H9 (cell line): ENCODE measurements at regions not wholly inside any gene's neighbourhood (a gene's known extent, or its start where the extent isn't known, plus 50 kb on each side); places are given as distances from the start of the nearest gene placed in this dataset.

Experiments
- DNase-seq: peaks from one replicate; pipeline ENCODE4 v3.0.0-alpha.2; 2017
- H2AFZ ChIP-seq: one replicate; pipeline ENCODE4 v1.6.1; 2013; ENCODE audit warnings: mild to moderate bottlenecking, low read length, control low read depth, moderate library complexity
- H2AK5ac ChIP-seq: 2 replicates; pipeline ENCODE4 v1.6.1; 2013; ENCODE audit warnings: low read length, control low read depth, mixed read lengths; ENCODE audit not compliant: insufficient read length
- H2BK120ac ChIP-seq: one replicate; pipeline ENCODE4 v1.6.1; 2013; ENCODE audit warnings: low read depth, mild to moderate bottlenecking, low read length, control low read depth, inconsistent platforms; ENCODE audit not compliant: poor library complexity, severe bottlenecking
- H2BK12ac ChIP-seq: 2 replicates; pipeline ENCODE4 v1.6.1; 2013; ENCODE audit warnings: low read length, control low read depth, mixed read lengths, low read depth; ENCODE audit not compliant: insufficient read length
- H2BK15ac ChIP-seq: 2 replicates; pipeline ENCODE4 v1.6.1; 2013; ENCODE audit warnings: low read depth, low read length, control low read depth
- H2BK20ac ChIP-seq: one replicate; pipeline ENCODE4 v1.6.1; 2013; ENCODE audit warnings: low read depth, mild to moderate bottlenecking, low read length, control low read depth, inconsistent platforms; ENCODE audit not compliant: poor library complexity, severe bottlenecking
- H2BK5ac ChIP-seq: 2 replicates; pipeline ENCODE4 v1.6.1; 2013; ENCODE audit warnings: low read length, control low read depth, mixed read lengths; ENCODE audit not compliant: insufficient read length
- H3K14ac ChIP-seq: 2 replicates; pipeline ENCODE4 v1.6.1; 2013; ENCODE audit warnings: low read length, control low read depth; ENCODE audit not compliant: insufficient read depth
- H3K18ac ChIP-seq: 2 replicates; pipeline ENCODE4 v1.6.1; 2013; ENCODE audit warnings: low read depth, mild to moderate bottlenecking, mixed read lengths, low read length, control low read depth; ENCODE audit not compliant: insufficient read length
- H3K23ac ChIP-seq: 2 replicates; pipeline ENCODE4 v1.6.1; 2013; ENCODE audit warnings: low read length, control low read depth, mixed read lengths, low read depth; ENCODE audit not compliant: insufficient read length
- H3K23me2 ChIP-seq: 2 replicates; pipeline ENCODE4 v1.6.1; 2013; ENCODE audit warnings: low read depth, mild to moderate bottlenecking, mixed read lengths, low read length, control low read depth; ENCODE audit not compliant: insufficient read length, poor library complexity, severe bottlenecking
- H3K27ac ChIP-seq: 2 replicates; pipeline ENCODE4 v1.5.1; 2013; ENCODE audit warnings: low read length, control low read depth, mixed read lengths, low read depth; ENCODE audit not compliant: insufficient read length
- H3K27me3 ChIP-seq: 2 replicates; pipeline ENCODE4 v1.6.1; 2013; ENCODE audit warnings: low read length, control low read depth, inconsistent platforms; ENCODE audit not compliant: insufficient read depth
- H3K4ac ChIP-seq: 2 replicates; pipeline ENCODE4 v1.6.1; 2013; ENCODE audit warnings: low read depth, mild to moderate bottlenecking, control low read depth, inconsistent platforms, low read length, moderate library complexity
- H3K4me1 ChIP-seq: 2 replicates; pipeline ENCODE4 v1.6.1; 2013; ENCODE audit warnings: low read length, control low read depth, inconsistent platforms; ENCODE audit not compliant: insufficient read depth
- H3K4me2 ChIP-seq: 2 replicates; pipeline ENCODE4 v1.6.1; 2013; ENCODE audit warnings: low read length, control low read depth, mixed read lengths; ENCODE audit not compliant: insufficient read length, insufficient read depth
- H3K56ac ChIP-seq: 2 replicates; pipeline ENCODE4 v1.6.1; 2013; ENCODE audit warnings: low read depth, mild to moderate bottlenecking, mixed read lengths, low read length, control low read depth; ENCODE audit not compliant: insufficient read length
- H3K79me1 ChIP-seq: 2 replicates; pipeline ENCODE4 v1.6.1; 2013; ENCODE audit warnings: low read depth, mild to moderate bottlenecking, moderate library complexity, low read length, control low read depth, inconsistent platforms; ENCODE audit not compliant: insufficient read depth, poor library complexity, severe bottlenecking
- H3K79me2 ChIP-seq: 2 replicates; pipeline ENCODE4 v1.6.1; 2013; ENCODE audit warnings: low read length, control low read depth, inconsistent platforms; ENCODE audit not compliant: insufficient read depth
- H3K9ac ChIP-seq: 2 replicates; pipeline ENCODE4 v1.6.1; 2013; ENCODE audit warnings: low read length, control low read depth, mixed read lengths; ENCODE audit not compliant: insufficient read length; ENCODE audit errors: extremely low read depth
- H3K9me3 ChIP-seq: one replicate; pipeline ENCODE4 v1.6.1; 2013; ENCODE audit warnings: low read depth, low read length, inconsistent platforms; ENCODE audit not compliant: control insufficient read depth
- H3T11ph ChIP-seq: one replicate; pipeline ENCODE4 v1.6.1; 2013; ENCODE audit warnings: mild to moderate bottlenecking, low read length, control low read depth, inconsistent platforms
- H4K20me1 ChIP-seq: one replicate; pipeline ENCODE4 v1.6.1; 2013; ENCODE audit not compliant: control insufficient read depth, insufficient read length, insufficient read depth
- H4K5ac ChIP-seq: 2 replicates; pipeline ENCODE4 v1.6.1; 2013; ENCODE audit warnings: low read depth, mild to moderate bottlenecking, mixed read lengths, low read length, control low read depth; ENCODE audit not compliant: insufficient read length
- H4K8ac ChIP-seq: replicated peaks from 2 replicates; pipeline ENCODE4 v1.6.1; 2013; ENCODE audit warnings: low read length, control low read depth, mixed read lengths, low read depth; ENCODE audit not compliant: insufficient read length
- H4K91ac ChIP-seq: 2 replicates; pipeline ENCODE4 v1.6.1; 2013; ENCODE audit warnings: low read depth, mild to moderate bottlenecking, moderate library complexity, mixed read lengths, low read length, control low read depth; ENCODE audit not compliant: insufficient read length
- H3K27ac Mint-ChIP-seq, 3 experiments: 2 replicates in 2 of 3; 3 replicates in 1 of 3; pipeline ENCODE4 v1.8.0; 2020 to 2021; ENCODE audit warnings: mixed read lengths in 3 of 3, mild to moderate bottlenecking in 1 of 3, moderate library complexity in 1 of 3
- H3K27me3 Mint-ChIP-seq: 2 replicates; pipeline ENCODE4 v1.8.0; 2021; ENCODE audit warnings: low read depth, mild to moderate bottlenecking, moderate library complexity, mixed read lengths
- H3K36me3 Mint-ChIP-seq, 3 experiments: 2 replicates in 2 of 3; 3 replicates in 1 of 3; pipeline ENCODE4 v1.8.0; 2020 to 2021; ENCODE audit warnings: low read depth in 3 of 3, mixed read lengths in 3 of 3; ENCODE audit not compliant: insufficient read depth in 1 of 3
- H3K4me1 Mint-ChIP-seq, 2 experiments: 2 replicates each; pipeline ENCODE4 v1.8.0; 2020; ENCODE audit warnings: mixed read lengths in 2 of 2
- H3K4me3 Mint-ChIP-seq, 2 experiments: 2 replicates in 1 of 2; 3 replicates in 1 of 2; pipeline ENCODE4 v1.8.0; 2020 to 2021; ENCODE audit warnings: mild to moderate bottlenecking in 2 of 2, mixed read lengths in 2 of 2, moderate library complexity in 1 of 2
- H3K9me3 Mint-ChIP-seq, 2 experiments: 2 replicates in 1 of 2; 3 replicates in 1 of 2; pipeline ENCODE4 v1.8.0; 2020; ENCODE audit warnings: mild to moderate bottlenecking in 2 of 2, mixed read lengths in 2 of 2, moderate library complexity in 1 of 2
- CTCF ChIP-seq: fragments of 200-600 bp; sonication (generic); conservative IDR thresholded peaks from 3 replicates; pipeline ENCODE4 v1.8.0; 2021; ENCODE audit warnings: antibody characterized with exemption, mild to moderate bottlenecking
- WGBS: extraction: QIAGEN DNeasy Blood & Tissue Kit; methylation state at CpG from one replicate; pipeline ENCODE4 v1.1.7; 2013; ENCODE audit warnings: missing lambda C conversion rate, low lambda C conversion rate, mixed read lengths; ENCODE audit not compliant: insufficient read length; ENCODE audit errors: extremely low coverage; 5-methylcytosine and 5-hydroxymethylcytosine counted together

GRCh38 chr10:29392376-29393021 lies 103.6 kb downstream of the LYZL1 start:
- Histone ChIP-seq H3K14ac (no peak overlapping the region), H4K91ac (no peak overlapping the region), H2BK12ac (no peak overlapping the region), H3T11ph (no peak overlapping the region), H2BK20ac (no peak overlapping the region), H3K9me3 (no peaks in the 10 kb centered on the region), H2AK5ac (no peak overlapping the region), H2BK120ac (no peak overlapping the region), H3K56ac (no peak overlapping the region), H3K27ac (no peak overlapping the region), H3K4me2 (no peak overlapping the region), H4K8ac (no peak overlapping the region), H2BK15ac (no peak overlapping the region), H3K9ac (no peak overlapping the region), H2BK5ac (no peak overlapping the region), H4K20me1 (no peaks in the 10 kb centered on the region), H3K23ac (no peak overlapping the region), H3K79me2 (no peaks in the 10 kb centered on the region), H3K18ac (no peak overlapping the region), H3K27me3 (no peaks in the 10 kb centered on the region), H3K79me1 (no peaks in the 10 kb centered on the region), H3K4me1 (no peaks in the 10 kb centered on the region), H3K4ac (no peak overlapping the region), H2AFZ (no peak overlapping the region), H4K5ac (no peak overlapping the region), H3K23me2 (no peaks in the 10 kb centered on the region)
- Mint-ChIP-seq H3K9me3 (no peaks in the 10 kb centered on the region), H3K36me3 (no peaks in the 10 kb centered on the region), H3K4me3 (no peak overlapping the region), H3K4me1 (peaks cover 3 to 9% of the 10 kb centered on the region in 2 experiments; a peak in 3 of 4 replicates), H3K27ac (no peak overlapping the region), H3K27me3 (peaks cover 2% of the 10 kb centered on the region; the same call in 1 of the 2 replicates)
- TF ChIP-seq CTCF: peak; percentile 87
- no CpG with 5 or more reads among the region's 4 CpGs for WGBS
- DNase-seq: peak; percentile 50
